ENCODE measurements at regions not wholly inside any gene's neighbourhood (a gene's known extent, or its start where the extent isn't known, plus 50 kb on each side); places are given as distances from the start of the nearest gene placed in this dataset.

DNA sequence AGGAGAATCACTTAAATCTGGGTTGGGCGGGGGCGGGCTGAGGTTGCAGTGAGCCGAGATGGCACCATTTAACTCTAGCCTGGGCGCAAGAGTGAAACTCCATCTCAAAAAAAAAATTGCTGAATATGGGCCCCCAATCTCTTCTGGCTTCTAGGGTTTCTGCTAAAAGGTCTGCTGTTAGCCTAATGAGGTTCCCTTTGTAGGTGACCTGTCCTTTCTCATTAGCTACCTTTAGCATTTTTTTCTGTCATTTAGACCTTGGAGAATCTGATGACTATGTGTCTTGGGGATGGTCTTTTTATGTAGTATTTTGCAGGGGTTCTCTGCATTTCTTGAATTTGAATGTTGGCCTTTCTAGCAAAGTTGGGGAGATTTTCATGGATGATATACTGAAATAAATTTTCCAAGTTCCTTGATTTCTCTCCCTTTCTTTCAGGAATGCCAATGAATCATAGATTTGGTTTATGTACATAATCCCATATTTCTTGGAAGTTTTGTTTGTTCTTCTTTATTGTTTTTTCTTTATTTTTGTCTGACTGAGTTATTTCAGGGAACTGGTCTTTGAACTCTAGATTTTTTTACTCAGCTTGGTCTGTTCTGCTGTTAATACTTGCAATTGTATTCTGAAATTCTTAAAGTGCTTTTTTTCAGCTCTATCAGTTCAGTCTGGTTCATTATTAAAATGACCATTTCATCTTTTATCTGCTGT is 181.5 kb downstream of the TTC6 start:
- TF ChIP-seq, protein P1, sequence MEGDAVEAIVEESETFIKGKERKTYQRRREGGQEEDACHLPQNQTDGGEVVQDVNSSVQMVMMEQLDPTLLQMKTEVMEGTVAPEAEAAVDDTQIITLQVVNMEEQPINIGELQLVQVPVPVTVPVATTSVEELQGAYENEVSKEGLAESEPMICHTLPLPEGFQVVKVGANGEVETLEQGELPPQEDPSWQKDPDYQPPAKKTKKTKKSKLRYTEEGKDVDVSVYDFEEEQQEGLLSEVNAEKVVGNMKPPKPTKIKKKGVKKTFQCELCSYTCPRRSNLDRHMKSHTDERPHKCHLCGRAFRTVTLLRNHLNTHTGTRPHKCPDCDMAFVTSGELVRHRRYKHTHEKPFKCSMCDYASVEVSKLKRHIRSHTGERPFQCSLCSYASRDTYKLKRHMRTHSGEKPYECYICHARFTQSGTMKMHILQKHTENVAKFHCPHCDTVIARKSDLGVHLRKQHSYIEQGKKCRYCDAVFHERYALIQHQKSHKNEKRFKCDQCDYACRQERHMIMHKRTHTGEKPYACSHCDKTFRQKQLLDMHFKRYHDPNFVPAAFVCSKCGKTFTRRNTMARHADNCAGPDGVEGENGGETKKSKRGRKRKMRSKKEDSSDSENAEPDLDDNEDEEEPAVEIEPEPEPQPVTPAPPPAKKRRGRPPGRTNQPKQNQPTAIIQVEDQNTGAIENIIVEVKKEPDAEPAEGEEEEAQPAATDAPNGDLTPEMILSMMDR (IDR thresholded peaks at IDR 0.05): no peak
- no peak for TF ChIP-seq POLR2A (IDR thresholded peaks at IDR 0.05)
- no peak for TF ChIP-seq POLR2AphosphoS5 (IDR thresholded peaks at IDR 0.05)
- TF ChIP-seq EP300 (IDR thresholded peaks at IDR 0.05): no peak
